Neural crest cell (in vitro differentiated cells): ENCODE measurements at regions not wholly inside any gene's neighbourhood (a gene's known extent, or its start where the extent isn't known, plus 50 kb on each side); places are given as distances from the start of the nearest gene placed in this dataset.

ENCODE experiments used
- DNase-seq: peaks from one replicate; pipeline ENCODE4 v3.0.0; 2021; ENCODE audit warnings: low read depth, mixed read lengths, low spot score
- H3K27ac Mint-ChIP-seq: one replicate; pipeline ENCODE4 v1.8.0; 2021; ENCODE audit warnings: mild to moderate bottlenecking, mixed read lengths; ENCODE audit not compliant: unreplicated experiment
- H3K27me3 Mint-ChIP-seq: 2 replicates; pipeline ENCODE4 v1.8.0; 2021; ENCODE audit warnings: low read depth, mild to moderate bottlenecking, mixed read lengths
- H3K36me3 Mint-ChIP-seq: 2 replicates; pipeline ENCODE4 v1.8.0; 2021; ENCODE audit warnings: low read depth, mild to moderate bottlenecking, mixed read lengths
- H3K4me1 Mint-ChIP-seq: 2 replicates; pipeline ENCODE4 v1.8.0; 2021; ENCODE audit warnings: mixed read lengths
- H3K4me3 Mint-ChIP-seq: one replicate; pipeline ENCODE4 v1.8.0; 2021; ENCODE audit warnings: mild to moderate bottlenecking, mixed read lengths
- H3K9me3 Mint-ChIP-seq: 2 replicates; pipeline ENCODE4 v1.8.0; 2021; ENCODE audit warnings: mixed read lengths
- CTCF ChIP-seq: fragments of 200-600 bp; sonication (generic); conservative IDR thresholded peaks from 2 replicates; pipeline ENCODE4 v1.5.0; 2021; ENCODE audit warnings: antibody characterized with exemption, mild to moderate bottlenecking

DNA sequence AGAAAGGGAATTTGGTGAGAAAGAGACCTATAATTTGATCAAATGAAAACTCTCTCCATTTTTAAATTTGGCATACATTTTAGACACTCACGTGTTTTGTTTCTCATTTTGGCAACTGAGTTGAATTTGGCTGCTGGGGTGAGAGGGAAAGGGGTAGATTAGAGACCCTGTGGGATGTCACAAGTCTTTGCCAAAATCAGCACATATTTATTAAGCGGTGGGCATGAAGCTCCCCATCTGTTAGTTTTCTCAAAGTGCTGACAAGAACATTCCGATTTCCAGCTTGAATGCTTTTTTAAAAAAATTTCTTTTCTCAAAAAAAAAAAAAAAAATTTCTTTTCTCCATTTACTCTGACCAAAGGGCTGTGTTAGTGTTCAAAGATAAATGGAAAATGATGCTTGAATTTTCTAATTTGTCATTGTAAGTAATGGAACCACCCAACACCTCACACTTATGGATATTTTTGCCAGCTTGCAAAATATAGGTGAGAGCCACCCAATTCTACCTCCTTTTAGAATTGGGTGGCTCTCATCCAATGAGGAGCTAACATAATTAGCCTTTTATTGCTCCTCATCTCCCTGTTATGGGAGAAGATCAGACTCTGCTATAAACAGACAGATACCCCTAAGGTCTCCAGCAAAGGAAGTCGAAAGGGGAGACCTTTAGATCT, 222.9 kb upstream of the FN1 start:
- Mint-ChIP-seq H3K36me3 (no peaks in the 10 kb centered on the region), H3K9me3 (no peaks in the 10 kb centered on the region), H3K27me3 (no peaks in the 10 kb centered on the region), H3K4me3 (no peak overlapping the region), H3K27ac (no peak overlapping the region), H3K4me1 (no peaks in the 10 kb centered on the region)
- TF ChIP-seq CTCF: no peak
- no peak for DNase-seq

GRCh38 chr2:215657844-215658243, 222.0 kb upstream of the FN1 start:
- no peak overlapping the region for H3K27ac Mint-ChIP-seq
- DNase-seq: no peak
- no peaks in the 10 kb centered on the region for H3K36me3 Mint-ChIP-seq
- no peak for TF ChIP-seq CTCF
- no peak overlapping the region for H3K4me3 Mint-ChIP-seq
- no peaks in the 10 kb centered on the region for H3K27me3 Mint-ChIP-seq
- no peaks in the 10 kb centered on the region for H3K9me3 Mint-ChIP-seq
- no peaks in the 10 kb centered on the region for H3K4me1 Mint-ChIP-seq

GRCh38 chr2:215654148-215654819, 218.4 kb upstream of the FN1 start:
- Mint-ChIP-seq H3K27ac (no peak overlapping the region), H3K36me3 (no peaks in the 10 kb centered on the region), H3K4me3 (no peak overlapping the region)

GRCh38 chr2:215653344-215654030, 217.6 kb upstream of the FN1 start:
- TF ChIP-seq CTCF: no peak
- no peak for DNase-seq
- H3K9me3 Mint-ChIP-seq: peaks cover 2% of the 10 kb centered on the region
- H3K4me1 Mint-ChIP-seq: no peaks in the 10 kb centered on the region
- H3K4me3 Mint-ChIP-seq: no peak overlapping the region
- H3K36me3 Mint-ChIP-seq: no peaks in the 10 kb centered on the region
- no peak overlapping the region for H3K27ac Mint-ChIP-seq
- no peaks in the 10 kb centered on the region for H3K27me3 Mint-ChIP-seq

More at GRCh38 chr2:215654148-215654819, 218.4 kb upstream of the FN1 start:
- H3K27me3 Mint-ChIP-seq: no peaks in the 10 kb centered on the region
- no peaks in the 10 kb centered on the region for H3K4me1 Mint-ChIP-seq
- peaks cover 2% of the 10 kb centered on the region for H3K9me3 Mint-ChIP-seq
- no peak for TF ChIP-seq CTCF
- no peak for DNase-seq

- Mint-ChIP-seq H3K4me1 (no peaks in the 10 kb centered on the region), H3K27me3 (no peaks in the 10 kb centered on the region), H3K27ac (no peak overlapping the region)
Observed at GRCh38 chr2:215652388-215652787, 216.5 kb upstream of the FN1 start.

More at GRCh38 chr2:215652388-215652787, 216.5 kb upstream of the FN1 start:
- no peak for DNase-seq
- TF ChIP-seq CTCF: no peak
- Mint-ChIP-seq H3K36me3 (no peaks in the 10 kb centered on the region), H3K4me3 (no peak overlapping the region), H3K9me3 (peaks cover 2% of the 10 kb centered on the region)
